Panc1 (cell line): ENCODE measurements at regions not wholly inside any gene's neighbourhood (a gene's known extent, or its start where the extent isn't known, plus 50 kb on each side); places are given as distances from the start of the nearest gene placed in this dataset.

Experiments
- ATAC-seq: fragments of 200-7000 bp; cut with Tn5 transposase; 2 replicates; pipeline ENCODE4 v1.9.1; 2020; ENCODE audit warnings: mild to moderate bottlenecking, moderate library complexity
- BruUV-seq: library from RNA; stranded (reverse); fragments of 400-500 nt; replicated peaks from 2 replicates; lab custom pipeline; 2021; lab: Mats Ljungman, UMichigan
- CTCF ChIA-PET: fragments of 300-600 bp; sonication (Branson Sonifier 250); formaldehyde crosslinking; loops from one replicate; lab custom pipeline; 2022; ENCODE audit warnings: antibody characterized with exemption; lab: Charles Lee
- POLR2A ChIA-PET: fragments of 300-600 bp; sonication (Branson Sonifier 250); formaldehyde crosslinking; loops from one replicate; lab custom pipeline; 2022; ENCODE audit warnings: antibody characterized with exemption; lab: Charles Lee
- DNase-seq: peaks from one replicate; pipeline ENCODE4 v3.0.0-alpha.2; 2010; ENCODE audit warnings: low read depth, low spot score
- H3K27ac ChIP-seq: 2 replicates; pipeline ENCODE4 v1.5.1; 2011; ENCODE audit warnings: mild to moderate bottlenecking, low read length, inconsistent platforms
- H3K27me3 ChIP-seq: fragments of 200-500 bp; sonication (Bioruptor generic); 2 replicates; pipeline ENCODE4 v1.6.0; 2014; ENCODE audit warnings: low read length, inconsistent platforms; ENCODE audit not compliant: control insufficient read depth, insufficient read depth
- H3K36me3 ChIP-seq: fragments of 200-500 bp; sonication (Bioruptor generic); 2 replicates; pipeline ENCODE4 v1.5.1; 2014; ENCODE audit warnings: inconsistent platforms, mild to moderate bottlenecking, low read length, moderate library complexity; ENCODE audit not compliant: control insufficient read depth, insufficient read depth
- H3K4me1 ChIP-seq: 2 replicates; pipeline ENCODE4 v1.5.1; 2011; ENCODE audit warnings: inconsistent platforms, mild to moderate bottlenecking, low read length, moderate library complexity; ENCODE audit not compliant: control insufficient read depth, insufficient read depth
- H3K4me3 ChIP-seq, 2 experiments: 2 replicates each; pipeline ENCODE4 v1.5.1; 2011 to 2012; ENCODE audit warnings: low read depth in 2 of 2, low read length in 2 of 2, mild to moderate bottlenecking in 2 of 2, inconsistent platforms in 1 of 2, moderate library complexity in 1 of 2
- H3K9me3 ChIP-seq: fragments of 200-500 bp; sonication (Bioruptor generic); 2 replicates; pipeline ENCODE4 v1.5.1; 2014; ENCODE audit warnings: low read depth, mild to moderate bottlenecking, inconsistent platforms, low read length, moderate library complexity; ENCODE audit not compliant: control insufficient read depth, insufficient read depth
- CTCF ChIP-seq: fragments of 450-650 bp; IDR thresholded peaks from 2 replicates; pipeline ENCODE4 v1.5.1; 2017; ENCODE audit warnings: mild to moderate bottlenecking
- POLR2AphosphoS5 ChIP-seq: IDR thresholded peaks from 2 replicates; pipeline ENCODE4 v1.6.1; 2012; ENCODE audit warnings: mild to moderate bottlenecking, low read depth, low read length, moderate library complexity
- SIN3A ChIP-seq: IDR thresholded peaks from 2 replicates; pipeline ENCODE4 v1.6.1; 2012; ENCODE audit warnings: low read depth, mild to moderate bottlenecking, low read length, moderate library complexity, borderline replicate concordance; ENCODE audit not compliant: insufficient read depth
- TCF7L2 ChIP-seq: IDR thresholded peaks from 2 replicates; pipeline ENCODE4 v1.6.1; 2011; ENCODE audit warnings: mild to moderate bottlenecking, low read depth, low read length, inconsistent platforms
- in situ Hi-C: cut with HindIII; loops from 2 replicates; pipeline ENCODE4 v1.10.0; 2016; ENCODE audit warnings: low sequenced_read_pairs, low pct_unique_long_range_greater_than_20kb
- intact Hi-C: fragments of 100-400 bp; cut with micrococcal nuclease; formaldehyde crosslinking; loops from one replicate; pipeline ENCODE4 v1.10.0; 2022; ENCODE audit not compliant: unreplicated experiment
- TF ChIP-seq, protein P1 (sequence below), 2 experiments: IDR thresholded peaks; 2 replicates each; pipeline ENCODE4 v1.6.1; 2011 to 2012; ENCODE audit warnings: low read depth in 2 of 2, control low read depth in 1 of 2, low read length in 1 of 2, mild to moderate bottlenecking in 1 of 2, moderate library complexity in 1 of 2; ENCODE audit not compliant: insufficient read depth in 1 of 2

GRCh38 chr4:157558016-157558415, 337.5 kb downstream of the GRIA2 start:
- H3K9me3 ChIP-seq, result no peaks in the 10 kb centered on the region
- POLR2A ChIA-PET, result no interaction called here
- H3K36me3 ChIP-seq, result no peaks in the 10 kb centered on the region
- in situ Hi-C loops (no loop called here), intact Hi-C loops (no loop called here)
- no peak for DNase-seq
- ATAC-seq, result no peak
- H3K27ac ChIP-seq, result no peak overlapping the region
- TF ChIP-seq SIN3A (no peak), POLR2AphosphoS5 (no peak), CTCF (no peak), TCF7L2 (no peak)
- TF ChIP-seq, protein P1, sequence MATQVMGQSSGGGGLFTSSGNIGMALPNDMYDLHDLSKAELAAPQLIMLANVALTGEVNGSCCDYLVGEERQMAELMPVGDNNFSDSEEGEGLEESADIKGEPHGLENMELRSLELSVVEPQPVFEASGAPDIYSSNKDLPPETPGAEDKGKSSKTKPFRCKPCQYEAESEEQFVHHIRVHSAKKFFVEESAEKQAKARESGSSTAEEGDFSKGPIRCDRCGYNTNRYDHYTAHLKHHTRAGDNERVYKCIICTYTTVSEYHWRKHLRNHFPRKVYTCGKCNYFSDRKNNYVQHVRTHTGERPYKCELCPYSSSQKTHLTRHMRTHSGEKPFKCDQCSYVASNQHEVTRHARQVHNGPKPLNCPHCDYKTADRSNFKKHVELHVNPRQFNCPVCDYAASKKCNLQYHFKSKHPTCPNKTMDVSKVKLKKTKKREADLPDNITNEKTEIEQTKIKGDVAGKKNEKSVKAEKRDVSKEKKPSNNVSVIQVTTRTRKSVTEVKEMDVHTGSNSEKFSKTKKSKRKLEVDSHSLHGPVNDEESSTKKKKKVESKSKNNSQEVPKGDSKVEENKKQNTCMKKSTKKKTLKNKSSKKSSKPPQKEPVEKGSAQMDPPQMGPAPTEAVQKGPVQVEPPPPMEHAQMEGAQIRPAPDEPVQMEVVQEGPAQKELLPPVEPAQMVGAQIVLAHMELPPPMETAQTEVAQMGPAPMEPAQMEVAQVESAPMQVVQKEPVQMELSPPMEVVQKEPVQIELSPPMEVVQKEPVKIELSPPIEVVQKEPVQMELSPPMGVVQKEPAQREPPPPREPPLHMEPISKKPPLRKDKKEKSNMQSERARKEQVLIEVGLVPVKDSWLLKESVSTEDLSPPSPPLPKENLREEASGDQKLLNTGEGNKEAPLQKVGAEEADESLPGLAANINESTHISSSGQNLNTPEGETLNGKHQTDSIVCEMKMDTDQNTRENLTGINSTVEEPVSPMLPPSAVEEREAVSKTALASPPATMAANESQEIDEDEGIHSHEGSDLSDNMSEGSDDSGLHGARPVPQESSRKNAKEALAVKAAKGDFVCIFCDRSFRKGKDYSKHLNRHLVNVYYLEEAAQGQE (IDR thresholded peaks at IDR 0.05; ENCODE audit: insufficient read depth in 1 of 2, low read depth in 2 of 2, low read length in 1 of 2), result no peak
- H3K4me3 ChIP-seq, result no peak overlapping the region
- no TSS peak for BruUV-seq
- H3K27me3 ChIP-seq, result no peaks in the 10 kb centered on the region
- CTCF ChIA-PET, result no interaction called here
- no peaks in the 10 kb centered on the region for H3K4me1 ChIP-seq

DNA sequence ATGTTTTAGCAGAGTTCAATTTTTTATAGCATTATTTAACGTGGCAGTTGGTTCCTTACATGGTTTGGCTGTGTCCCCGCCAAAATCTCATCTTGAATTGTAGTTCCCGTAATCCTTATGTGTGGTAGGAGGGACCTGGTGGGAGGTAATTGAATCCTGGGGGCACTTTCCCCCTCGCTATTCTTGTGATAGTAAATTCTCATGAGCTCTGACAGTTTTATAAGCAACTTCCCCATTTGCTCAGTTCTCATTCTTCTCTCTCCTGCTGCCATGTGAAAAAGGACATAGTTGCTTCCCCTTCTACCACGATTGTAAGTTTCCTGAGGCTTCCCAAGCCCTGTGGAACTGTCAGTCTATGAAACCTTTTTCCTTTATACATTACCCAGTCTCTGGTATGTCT, 329.5 kb downstream of the GRIA2 start:
- no peak for TF ChIP-seq CTCF
- Histone ChIP-seq H3K9me3 (no peaks in the 10 kb centered on the region), H3K4me1 (no peaks in the 10 kb centered on the region), H3K27ac (no peak overlapping the region), H3K4me3 (no peak overlapping the region), H3K36me3 (no peaks in the 10 kb centered on the region), H3K27me3 (no peaks in the 10 kb centered on the region)
- intact Hi-C loops (no loop called here), in situ Hi-C loops (no loop called here)
- no peak for ATAC-seq
- ChIA-PET POLR2A (no interaction called here), CTCF (no interaction called here)
- no peak for DNase-seq
- BruUV-seq, result no TSS peak

- POLR2A ChIA-PET, result no interaction called here
- Histone ChIP-seq H3K27me3 (no peaks in the 10 kb centered on the region), H3K4me3 (no peak overlapping the region), H3K9me3 (no peaks in the 10 kb centered on the region), H3K4me1 (no peaks in the 10 kb centered on the region), H3K36me3 (no peaks in the 10 kb centered on the region), H3K27ac (no peak overlapping the region)
- TF ChIP-seq, protein P1 (IDR thresholded peaks at IDR 0.05; ENCODE audit: insufficient read depth in 1 of 2, low read depth in 2 of 2, low read length in 1 of 2), result no peak
- TF ChIP-seq SIN3A (no peak), TCF7L2 (no peak), POLR2AphosphoS5 (no peak), CTCF (no peak)
- in situ Hi-C loops (no loop called here), intact Hi-C loops (no loop called here)
- BruUV-seq, result no TSS peak
- ATAC-seq, result no peak
- CTCF ChIA-PET, result no interaction called here
- DNase-seq, result no peak
Observed at GRCh38 chr4:157527954-157528353, 307.4 kb downstream of the GRIA2 start.
